SIG-M5 (cell line): ENCODE measurements at regions not wholly inside any gene's neighbourhood (a gene's known extent, or its start where the extent isn't known, plus 50 kb on each side); places are given as distances from the start of the nearest gene placed in this dataset.

Experiments used
- DNase-seq: peaks from one replicate; lab custom pipeline; 2025; lab: John Stamatoyannopoulos, UW

DNA sequence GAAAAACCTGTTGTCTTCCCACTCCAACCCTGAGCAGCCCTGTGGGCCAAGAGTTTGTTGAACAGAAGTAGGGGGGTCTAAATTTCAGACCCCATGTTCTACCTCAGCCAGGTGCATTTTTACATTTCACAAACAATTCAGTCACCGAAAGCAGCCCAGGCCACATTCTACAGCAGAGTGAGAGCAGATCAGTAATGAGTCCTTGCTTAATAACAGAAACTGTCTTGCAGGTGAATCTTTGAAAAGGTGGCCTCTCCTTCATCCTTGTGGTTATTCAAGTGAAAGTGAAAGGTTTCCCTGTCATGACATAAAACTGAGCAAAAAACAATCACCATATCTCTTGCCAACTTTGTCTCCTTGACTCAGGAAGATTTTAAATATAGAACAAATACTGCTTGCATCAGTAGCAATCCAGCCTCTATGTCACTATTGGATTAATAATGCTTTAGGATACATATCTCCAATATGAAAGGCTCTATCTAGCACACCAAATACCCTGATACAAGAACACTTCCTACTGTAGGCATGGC is 670.2 kb downstream of the DIAPH3 start:
- no peak for DNase-seq

GRCh38 chr13:59494151-59494550 is 669.6 kb downstream of the DIAPH3 start:
- no peak for DNase-seq

DNA sequence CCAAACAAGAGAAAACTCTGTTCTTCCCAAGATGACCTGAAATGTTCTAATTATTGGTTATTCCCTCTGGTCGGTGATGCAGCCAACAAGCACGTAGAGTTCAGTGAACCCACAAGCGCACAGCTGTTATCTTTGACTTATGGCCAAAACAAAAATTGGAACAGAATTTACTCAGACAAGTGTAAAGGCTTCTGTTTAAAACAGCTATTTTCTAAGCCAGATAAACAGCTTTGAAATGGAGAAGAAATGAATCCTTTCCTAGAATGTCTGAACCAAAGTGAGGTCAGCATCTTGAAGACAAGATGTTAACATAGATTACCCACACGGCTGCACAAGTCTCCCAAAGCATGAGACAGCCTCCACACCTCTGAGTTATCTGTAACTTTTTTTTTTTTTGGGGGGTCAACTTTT is 669.2 kb downstream of the DIAPH3 start:
- no peak for DNase-seq

- DNase-seq, result no peak
Observed at GRCh38 chr13:59495299-59495698, 668.4 kb downstream of the DIAPH3 start.

DNA sequence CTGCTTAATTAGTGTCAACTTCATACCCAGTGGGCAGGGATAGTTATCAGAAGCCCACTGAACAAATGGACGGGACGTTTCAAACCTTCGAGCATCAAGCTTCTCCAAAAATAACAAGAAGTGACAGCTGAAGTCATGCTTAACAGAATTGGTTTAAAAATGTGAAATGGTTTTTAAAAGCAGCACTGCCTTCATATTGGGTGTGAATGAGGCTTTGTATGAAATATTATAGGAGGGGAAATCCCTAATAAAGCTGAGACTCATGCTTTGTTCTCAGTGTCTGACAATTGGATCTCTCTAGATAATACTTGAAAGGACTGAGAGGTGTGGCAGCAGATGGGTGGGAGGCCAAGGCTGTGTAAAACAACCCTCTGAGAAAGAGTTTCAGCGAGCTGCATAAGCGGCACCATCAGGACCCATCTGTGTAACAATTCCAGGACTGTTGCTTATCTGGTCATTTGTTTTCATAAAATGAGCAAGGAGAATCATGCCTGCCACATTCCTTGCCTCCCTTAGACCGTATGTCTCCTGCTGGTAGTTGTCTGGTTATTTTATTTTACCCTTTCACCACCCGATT is 667.7 kb downstream of the DIAPH3 start:
- DNase-seq, result no peak

DNA sequence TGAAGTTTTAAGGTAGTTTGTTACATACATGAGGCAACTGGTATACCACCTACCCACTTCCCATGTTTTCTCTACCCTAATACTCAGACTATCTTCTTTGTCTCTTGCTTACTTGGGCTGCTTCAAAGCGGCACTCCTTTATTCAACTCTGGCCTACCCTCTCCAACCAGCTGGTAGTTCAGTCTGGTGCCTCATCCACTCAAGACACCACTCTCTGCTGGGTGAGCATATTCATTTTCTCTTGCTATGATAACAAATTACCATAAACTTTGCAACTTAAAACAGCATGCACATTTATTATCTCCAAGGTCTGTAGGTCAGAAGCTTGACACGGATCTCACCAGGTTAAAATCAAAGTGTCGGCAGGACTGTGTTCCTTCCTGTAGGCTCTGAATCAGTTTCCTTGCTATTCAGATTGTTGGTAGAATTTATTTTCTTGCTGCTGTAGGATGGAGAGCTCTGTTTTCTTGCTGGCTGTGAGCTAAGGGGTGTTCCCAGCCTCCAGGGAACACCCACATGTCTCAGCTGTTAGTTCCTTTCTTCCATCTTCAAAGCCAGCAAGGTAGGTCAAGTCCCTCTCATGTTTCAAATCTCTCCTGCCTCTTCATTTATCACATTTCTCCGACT is 666.0 kb downstream of the DIAPH3 start:
- DNase-seq, result no peak

DNA sequence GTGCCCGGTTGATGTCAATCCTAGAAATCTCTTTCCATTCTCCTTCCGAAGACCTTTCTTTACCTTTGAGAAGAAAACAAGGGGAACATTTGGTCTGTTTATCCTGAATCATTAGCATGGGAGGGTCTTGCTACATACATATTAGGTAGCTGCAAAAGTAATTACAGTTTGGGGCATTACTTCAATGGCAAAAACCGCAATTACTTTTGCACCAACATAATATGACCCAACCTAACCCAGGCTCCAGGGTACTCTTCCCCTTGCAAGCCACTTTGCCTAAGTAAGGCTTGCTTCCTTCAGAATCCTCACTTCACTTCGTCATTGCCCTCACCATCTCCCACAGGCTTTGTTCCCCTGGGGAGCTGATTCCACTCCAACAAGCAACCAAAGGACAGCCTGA is 662.7 kb downstream of the DIAPH3 start:
- no peak for DNase-seq

GRCh38 chr13:59504407-59504806 is 659.3 kb downstream of the DIAPH3 start:
- DNase-seq, result no peak

- DNase-seq, result no peak
Observed at GRCh38 chr13:59510386-59510785, 653.3 kb downstream of the DIAPH3 start.

GRCh38 chr13:59513686-59514085 is 650.0 kb downstream of the DIAPH3 start:
- DNase-seq, result no peak

DNA sequence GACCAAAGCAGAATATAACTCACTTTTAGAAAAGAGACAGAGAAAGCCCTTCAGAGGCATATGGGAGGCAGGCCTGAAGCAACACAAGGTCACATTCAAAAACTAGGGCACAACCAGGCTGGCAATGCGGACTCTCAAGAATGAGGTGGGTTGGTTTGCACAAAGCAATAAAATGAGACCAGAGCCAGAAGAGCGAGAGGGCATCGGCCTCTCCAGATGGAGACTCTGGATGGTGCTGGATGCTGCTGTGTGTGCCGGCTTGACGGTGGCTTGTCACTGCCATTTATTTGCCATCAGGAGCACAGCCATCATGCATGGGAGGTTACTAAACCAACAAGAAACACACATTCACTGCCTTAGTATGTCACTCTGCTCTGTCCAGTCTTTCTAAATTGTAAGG is 649.4 kb downstream of the DIAPH3 start:
- DNase-seq, result no peak

GRCh38 chr13:59519819-59520218 is 643.9 kb downstream of the DIAPH3 start:
- DNase-seq, result no peak

DNA sequence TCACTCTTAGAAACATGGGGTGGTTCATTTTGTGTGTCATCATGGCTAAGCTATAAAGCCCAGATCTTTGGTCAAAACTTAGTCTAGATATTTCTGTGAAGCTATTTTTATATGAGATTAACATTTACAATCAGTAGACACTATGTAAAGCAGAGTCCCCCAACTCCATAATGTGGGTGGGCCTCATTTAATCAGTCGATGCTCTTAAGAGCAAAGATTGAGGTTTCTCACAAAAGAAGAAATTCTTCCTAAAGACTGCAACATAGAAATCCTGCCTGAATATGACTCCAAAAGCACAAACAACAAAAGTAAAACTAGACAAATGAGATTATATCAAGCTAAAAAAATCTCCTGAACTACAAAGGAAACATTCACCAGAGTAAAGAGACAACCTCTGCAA is 642.2 kb downstream of the DIAPH3 start:
- DNase-seq, result no peak

DNA sequence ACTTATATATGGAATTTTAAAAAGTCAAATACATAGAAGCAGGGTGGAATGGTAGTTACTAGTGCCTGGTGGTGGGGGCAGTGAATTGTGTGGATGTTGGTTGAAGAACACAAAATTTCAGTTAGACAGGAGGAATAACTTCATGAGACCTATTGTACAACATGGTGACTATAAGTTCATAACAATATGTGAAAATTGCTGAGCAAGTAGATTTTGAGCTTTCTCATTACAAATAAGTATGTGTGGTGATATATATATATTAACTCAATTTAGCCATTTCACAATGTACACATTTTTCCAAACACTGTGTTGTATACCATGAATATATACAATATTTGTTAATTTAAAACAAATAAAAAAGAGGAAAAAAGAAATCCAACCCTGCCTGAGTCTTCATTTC is 641.1 kb downstream of the DIAPH3 start:
- no peak for DNase-seq

GRCh38 chr13:59527500-59527899 is 636.2 kb downstream of the DIAPH3 start:
- peak; percentile 60 for DNase-seq

DNA sequence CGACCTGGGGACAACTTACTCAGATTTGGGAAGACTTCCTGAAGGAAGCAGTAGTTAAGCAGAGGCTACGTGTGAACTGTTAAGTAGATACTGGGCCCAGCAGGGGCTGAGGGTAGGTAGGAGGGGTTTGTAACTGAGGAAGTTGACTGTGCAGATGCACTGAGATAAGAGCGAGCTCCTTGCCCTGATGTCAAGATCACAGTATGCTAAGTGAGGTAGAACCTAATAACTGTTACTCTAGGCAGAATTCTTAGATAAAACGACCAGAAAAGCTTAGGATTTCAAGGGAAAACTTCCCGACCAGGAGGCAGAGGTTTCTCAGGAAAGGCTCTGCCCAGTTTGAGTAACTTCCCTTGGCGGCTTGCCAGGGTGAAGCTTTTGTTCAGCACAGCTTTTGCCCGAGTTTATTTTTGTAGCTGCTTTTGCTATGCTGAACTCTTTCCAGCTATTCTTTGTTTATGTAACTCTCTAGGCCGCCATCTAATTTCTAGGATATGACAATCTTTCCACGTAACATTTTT is 632.1 kb downstream of the DIAPH3 start:
- DNase-seq, result peak; percentile 18

DNA sequence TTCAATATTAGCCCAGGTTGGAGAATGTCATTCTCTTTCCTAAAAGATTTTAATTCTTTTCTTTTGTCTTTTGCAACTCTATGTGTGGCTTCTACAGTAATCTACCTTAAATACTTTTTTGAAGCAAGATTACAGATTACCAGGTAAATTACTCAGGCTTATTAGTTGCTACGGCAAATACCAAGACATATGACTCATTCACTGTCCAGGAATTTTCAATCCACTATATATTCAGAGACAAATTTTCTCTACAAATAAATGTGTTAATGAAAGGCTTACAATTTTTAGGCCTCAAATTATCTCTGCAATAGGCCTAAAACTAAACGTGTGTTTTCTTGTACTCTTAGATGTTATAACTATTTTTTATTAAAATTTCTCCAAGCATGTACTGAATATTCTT is 631.3 kb downstream of the DIAPH3 start:
- no peak for DNase-seq

DNA sequence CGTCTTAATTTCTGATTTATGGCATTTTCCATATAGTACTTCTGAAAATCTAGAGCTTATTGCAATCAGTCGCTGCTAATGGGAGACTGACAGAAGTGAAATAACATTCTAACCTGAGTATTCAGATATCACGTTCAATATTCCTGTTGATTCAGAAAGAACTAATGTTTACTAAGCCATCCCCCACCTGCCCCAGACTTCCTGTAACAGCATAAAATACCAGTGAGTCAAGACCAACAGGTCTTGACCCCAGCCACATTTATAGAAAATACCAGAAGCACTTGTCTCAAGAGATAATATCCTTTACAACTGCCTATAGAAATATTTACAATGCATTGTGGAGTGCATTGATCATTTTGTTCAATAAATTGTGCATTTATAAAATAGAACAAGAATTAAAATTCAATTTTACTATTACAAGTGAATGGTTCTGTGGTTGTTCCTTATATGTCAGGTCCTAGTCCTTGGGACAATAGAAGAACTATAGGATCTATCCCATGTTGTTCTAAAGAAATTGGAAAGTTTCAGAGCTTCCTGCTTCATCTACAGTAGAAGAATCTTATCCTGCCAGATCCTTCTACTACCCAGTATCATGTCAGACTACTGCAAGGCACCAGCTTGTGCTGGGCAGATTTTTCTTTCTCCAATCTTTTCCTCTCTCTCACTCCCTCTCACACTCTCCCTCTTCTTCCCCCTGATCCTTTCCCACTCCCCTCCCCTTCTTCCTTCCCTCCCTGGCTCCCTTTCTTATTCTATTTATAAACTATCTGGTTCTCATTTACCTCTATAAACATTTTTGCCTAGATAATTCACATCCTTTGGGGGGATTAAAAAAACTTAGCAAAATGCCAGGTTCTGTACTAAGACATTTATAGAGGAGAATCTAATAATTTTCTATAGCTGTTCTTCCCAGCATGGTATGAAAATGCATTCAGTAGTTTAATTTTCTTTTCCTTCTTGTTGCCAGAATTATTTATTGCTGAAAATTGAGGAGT is 629.9 kb downstream of the DIAPH3 start:
- DNase-seq, result no peak

DNA sequence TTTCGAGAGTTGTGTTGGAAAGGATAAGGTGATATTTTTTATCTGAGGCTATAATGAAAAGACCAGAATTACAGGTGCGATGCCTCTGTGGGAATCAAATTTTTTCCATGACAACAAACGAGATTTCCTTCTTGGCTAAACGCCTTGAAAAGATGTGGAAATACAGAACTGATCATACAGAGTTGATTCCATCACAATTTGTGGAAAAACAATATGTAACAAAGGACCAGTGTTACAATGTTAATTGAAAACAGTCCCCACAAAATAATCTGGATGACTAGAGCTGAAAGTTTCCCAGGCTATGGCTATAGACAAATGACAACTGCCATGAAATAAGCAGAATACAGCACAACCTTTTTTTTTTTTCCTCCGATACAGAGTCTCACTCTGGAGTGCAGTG is 628.9 kb downstream of the DIAPH3 start:
- DNase-seq, result no peak

GRCh38 chr13:59537500-59537899 is 626.2 kb downstream of the DIAPH3 start:
- DNase-seq, result no peak

GRCh38 chr13:59538512-59538911 is 625.2 kb downstream of the DIAPH3 start:
- DNase-seq, result no peak

- no peak for DNase-seq
Observed at GRCh38 chr13:59542303-59542702, 621.4 kb downstream of the DIAPH3 start.

- DNase-seq, result no peak
Observed at GRCh38 chr13:59543418-59543817, 620.3 kb downstream of the DIAPH3 start.
